ENCODE measurements at regions not wholly inside any gene's neighbourhood (a gene's known extent, or its start where the extent isn't known, plus 50 kb on each side); places are given as distances from the start of the nearest gene placed in this dataset.

DNA sequence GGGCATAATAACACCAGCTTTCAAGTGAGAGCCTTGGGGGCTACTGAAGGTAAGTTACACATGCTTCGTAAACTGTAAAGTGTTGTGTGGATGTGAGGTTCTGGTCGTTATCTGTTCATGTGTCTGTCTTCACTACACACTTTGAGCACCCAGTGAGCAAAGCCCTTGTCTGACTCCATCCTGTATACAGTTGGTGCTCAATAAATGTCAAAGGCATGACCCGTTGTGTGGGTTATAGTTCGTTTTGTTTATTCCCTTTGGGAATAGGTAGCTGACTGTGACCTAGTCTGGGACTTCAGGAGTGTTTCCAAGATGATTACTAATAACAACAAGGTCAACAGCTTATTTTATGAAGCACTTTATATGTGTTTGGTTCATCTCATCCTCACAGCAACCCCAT is 146.9 kb downstream of the MIAT start:
- TF ChIP-seq, protein P1, sequence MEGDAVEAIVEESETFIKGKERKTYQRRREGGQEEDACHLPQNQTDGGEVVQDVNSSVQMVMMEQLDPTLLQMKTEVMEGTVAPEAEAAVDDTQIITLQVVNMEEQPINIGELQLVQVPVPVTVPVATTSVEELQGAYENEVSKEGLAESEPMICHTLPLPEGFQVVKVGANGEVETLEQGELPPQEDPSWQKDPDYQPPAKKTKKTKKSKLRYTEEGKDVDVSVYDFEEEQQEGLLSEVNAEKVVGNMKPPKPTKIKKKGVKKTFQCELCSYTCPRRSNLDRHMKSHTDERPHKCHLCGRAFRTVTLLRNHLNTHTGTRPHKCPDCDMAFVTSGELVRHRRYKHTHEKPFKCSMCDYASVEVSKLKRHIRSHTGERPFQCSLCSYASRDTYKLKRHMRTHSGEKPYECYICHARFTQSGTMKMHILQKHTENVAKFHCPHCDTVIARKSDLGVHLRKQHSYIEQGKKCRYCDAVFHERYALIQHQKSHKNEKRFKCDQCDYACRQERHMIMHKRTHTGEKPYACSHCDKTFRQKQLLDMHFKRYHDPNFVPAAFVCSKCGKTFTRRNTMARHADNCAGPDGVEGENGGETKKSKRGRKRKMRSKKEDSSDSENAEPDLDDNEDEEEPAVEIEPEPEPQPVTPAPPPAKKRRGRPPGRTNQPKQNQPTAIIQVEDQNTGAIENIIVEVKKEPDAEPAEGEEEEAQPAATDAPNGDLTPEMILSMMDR (IDR thresholded peaks at IDR 0.05): no peak
- no peak for TF ChIP-seq POLR2A (IDR thresholded peaks at IDR 0.05)

All from Peyer's patch (tissue), 4 donors.